ENCODE measurements at regions not wholly inside any gene's neighbourhood (a gene's known extent, or its start where the extent isn't known, plus 50 kb on each side); places are given as distances from the start of the nearest gene placed in this dataset.

DNA sequence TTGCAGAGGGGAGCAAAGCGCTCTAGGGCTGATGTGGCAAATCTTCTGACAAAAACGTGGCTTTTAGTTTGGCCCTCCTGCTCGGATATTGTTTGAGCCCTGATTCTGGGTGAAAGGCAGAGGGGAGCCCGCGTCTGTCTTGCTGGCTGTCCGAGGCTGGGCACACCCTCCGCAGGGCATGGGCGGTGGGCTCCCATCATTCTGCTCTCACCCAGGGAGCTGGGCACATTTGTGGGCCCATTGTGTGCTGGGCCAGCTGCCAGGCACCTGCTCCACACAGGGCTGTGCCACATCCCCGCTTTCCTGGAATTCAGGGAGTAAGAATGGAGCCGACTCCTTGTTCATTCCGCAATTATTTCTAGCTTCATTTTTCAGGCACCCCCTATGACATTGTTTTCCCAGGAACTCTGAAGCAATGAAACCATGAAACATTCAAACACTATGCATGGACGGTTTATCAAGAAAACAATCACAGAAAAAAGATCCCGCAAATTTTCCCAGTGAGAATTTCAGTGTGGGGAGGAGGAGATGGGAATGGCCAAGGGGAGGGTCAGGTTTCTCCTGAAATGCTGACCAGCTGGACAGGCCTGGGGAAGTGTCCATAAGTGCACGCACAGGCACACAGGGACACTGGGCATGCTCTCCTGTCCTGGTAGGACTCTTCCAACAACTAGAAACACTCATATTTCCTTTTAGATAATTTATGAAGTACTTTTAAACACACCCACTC is 341.1 kb downstream of the CXCL12 start:
- TF ChIP-seq, protein P1, sequence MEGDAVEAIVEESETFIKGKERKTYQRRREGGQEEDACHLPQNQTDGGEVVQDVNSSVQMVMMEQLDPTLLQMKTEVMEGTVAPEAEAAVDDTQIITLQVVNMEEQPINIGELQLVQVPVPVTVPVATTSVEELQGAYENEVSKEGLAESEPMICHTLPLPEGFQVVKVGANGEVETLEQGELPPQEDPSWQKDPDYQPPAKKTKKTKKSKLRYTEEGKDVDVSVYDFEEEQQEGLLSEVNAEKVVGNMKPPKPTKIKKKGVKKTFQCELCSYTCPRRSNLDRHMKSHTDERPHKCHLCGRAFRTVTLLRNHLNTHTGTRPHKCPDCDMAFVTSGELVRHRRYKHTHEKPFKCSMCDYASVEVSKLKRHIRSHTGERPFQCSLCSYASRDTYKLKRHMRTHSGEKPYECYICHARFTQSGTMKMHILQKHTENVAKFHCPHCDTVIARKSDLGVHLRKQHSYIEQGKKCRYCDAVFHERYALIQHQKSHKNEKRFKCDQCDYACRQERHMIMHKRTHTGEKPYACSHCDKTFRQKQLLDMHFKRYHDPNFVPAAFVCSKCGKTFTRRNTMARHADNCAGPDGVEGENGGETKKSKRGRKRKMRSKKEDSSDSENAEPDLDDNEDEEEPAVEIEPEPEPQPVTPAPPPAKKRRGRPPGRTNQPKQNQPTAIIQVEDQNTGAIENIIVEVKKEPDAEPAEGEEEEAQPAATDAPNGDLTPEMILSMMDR (IDR thresholded peaks at IDR 0.05), result no peak
- TF ChIP-seq TCF7L2 (IDR thresholded peaks at IDR 0.05; ENCODE audit: low read depth, low read length) (no peak), POLR2AphosphoS5 (IDR thresholded peaks at IDR 0.05; ENCODE audit: low read depth, low read length) (no peak), SIN3A (IDR thresholded peaks at IDR 0.05; ENCODE audit: borderline replicate concordance, insufficient read depth, low read depth, low read length) (no peak)
- TF ChIP-seq, protein P2, sequence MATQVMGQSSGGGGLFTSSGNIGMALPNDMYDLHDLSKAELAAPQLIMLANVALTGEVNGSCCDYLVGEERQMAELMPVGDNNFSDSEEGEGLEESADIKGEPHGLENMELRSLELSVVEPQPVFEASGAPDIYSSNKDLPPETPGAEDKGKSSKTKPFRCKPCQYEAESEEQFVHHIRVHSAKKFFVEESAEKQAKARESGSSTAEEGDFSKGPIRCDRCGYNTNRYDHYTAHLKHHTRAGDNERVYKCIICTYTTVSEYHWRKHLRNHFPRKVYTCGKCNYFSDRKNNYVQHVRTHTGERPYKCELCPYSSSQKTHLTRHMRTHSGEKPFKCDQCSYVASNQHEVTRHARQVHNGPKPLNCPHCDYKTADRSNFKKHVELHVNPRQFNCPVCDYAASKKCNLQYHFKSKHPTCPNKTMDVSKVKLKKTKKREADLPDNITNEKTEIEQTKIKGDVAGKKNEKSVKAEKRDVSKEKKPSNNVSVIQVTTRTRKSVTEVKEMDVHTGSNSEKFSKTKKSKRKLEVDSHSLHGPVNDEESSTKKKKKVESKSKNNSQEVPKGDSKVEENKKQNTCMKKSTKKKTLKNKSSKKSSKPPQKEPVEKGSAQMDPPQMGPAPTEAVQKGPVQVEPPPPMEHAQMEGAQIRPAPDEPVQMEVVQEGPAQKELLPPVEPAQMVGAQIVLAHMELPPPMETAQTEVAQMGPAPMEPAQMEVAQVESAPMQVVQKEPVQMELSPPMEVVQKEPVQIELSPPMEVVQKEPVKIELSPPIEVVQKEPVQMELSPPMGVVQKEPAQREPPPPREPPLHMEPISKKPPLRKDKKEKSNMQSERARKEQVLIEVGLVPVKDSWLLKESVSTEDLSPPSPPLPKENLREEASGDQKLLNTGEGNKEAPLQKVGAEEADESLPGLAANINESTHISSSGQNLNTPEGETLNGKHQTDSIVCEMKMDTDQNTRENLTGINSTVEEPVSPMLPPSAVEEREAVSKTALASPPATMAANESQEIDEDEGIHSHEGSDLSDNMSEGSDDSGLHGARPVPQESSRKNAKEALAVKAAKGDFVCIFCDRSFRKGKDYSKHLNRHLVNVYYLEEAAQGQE (IDR thresholded peaks at IDR 0.05; ENCODE audit: insufficient read depth in 1 of 2, low read depth in 2 of 2, low read length in 1 of 2), result no peak
- POLR2A ChIA-PET, result no interaction called here
- ATAC-seq, result no peak
- Histone ChIP-seq H3K4me1 (ENCODE audit: control insufficient read depth, insufficient read depth, low read length) (no peaks in the 10 kb centered on the region), H3K27me3 (ENCODE audit: control insufficient read depth, insufficient read depth, low read length) (peaks cover 7% of the 10 kb centered on the region), H3K4me3 (ENCODE audit: low read depth in 2 of 2, low read length in 2 of 2) (no peak overlapping the region), H3K9me3 (ENCODE audit: control insufficient read depth, insufficient read depth, low read depth, low read length) (no peaks in the 10 kb centered on the region), H3K27ac (ENCODE audit: low read length) (no peak overlapping the region), H3K36me3 (ENCODE audit: control insufficient read depth, insufficient read depth, low read length) (no peaks in the 10 kb centered on the region)
- no TSS peak for BruUV-seq (replicated peaks)
- intact Hi-C loops (cut with micrococcal nuclease; ENCODE audit: unreplicated experiment), result no loop called here
- DNase-seq (ENCODE audit: low read depth, low spot score), result no peak
- CTCF ChIA-PET, result no interaction called here
- in situ Hi-C loops (cut with HindIII; ENCODE audit: low pct_unique_long_range_greater_than_20kb, low sequenced_read_pairs), result no loop called here

DNA sequence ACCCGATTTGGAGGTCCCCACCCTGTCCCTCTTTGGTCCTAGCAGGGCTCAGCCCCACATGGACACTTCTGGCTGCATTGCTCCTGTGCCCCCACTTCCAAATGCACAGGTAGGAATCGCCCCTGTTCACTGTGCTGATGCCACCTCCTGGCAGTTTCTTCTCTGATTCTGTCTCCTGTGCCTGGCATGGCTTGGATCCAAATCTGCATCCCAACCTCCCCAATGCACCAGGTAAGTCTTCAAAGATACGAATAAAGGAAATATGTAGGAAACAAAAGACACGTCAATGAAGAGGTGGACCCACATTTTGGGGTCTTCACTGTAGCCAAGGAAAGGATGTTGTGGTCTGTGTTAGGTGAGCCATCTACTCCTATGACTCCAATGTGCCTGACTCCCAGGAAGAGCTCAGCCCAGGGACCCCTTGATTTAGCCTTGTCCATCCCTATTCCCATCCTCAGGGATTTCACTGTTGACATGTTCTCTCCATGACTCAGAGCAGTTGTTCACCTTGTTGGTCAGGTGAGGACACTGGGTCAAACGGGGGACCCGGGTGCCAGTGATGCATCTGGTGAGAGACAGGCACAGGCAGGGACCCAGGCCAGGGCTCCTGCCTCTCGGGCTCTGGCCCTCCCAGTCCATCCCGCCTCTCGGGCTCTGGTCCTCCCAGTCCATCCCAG is 341.8 kb downstream of the CXCL12 start:
- Histone ChIP-seq H3K36me3 (ENCODE audit: control insufficient read depth, insufficient read depth, low read length) (no peaks in the 10 kb centered on the region), H3K9me3 (ENCODE audit: control insufficient read depth, insufficient read depth, low read depth, low read length) (no peaks in the 10 kb centered on the region), H3K27me3 (ENCODE audit: control insufficient read depth, insufficient read depth, low read length) (peaks cover 5% of the 10 kb centered on the region), H3K4me3 (ENCODE audit: low read depth in 2 of 2, low read length in 2 of 2) (no peak overlapping the region), H3K27ac (ENCODE audit: low read length) (no peak overlapping the region), H3K4me1 (ENCODE audit: control insufficient read depth, insufficient read depth, low read length) (no peaks in the 10 kb centered on the region)
- POLR2A ChIA-PET, result no interaction called here
- DNase-seq (ENCODE audit: low read depth, low spot score) (no peak), ATAC-seq (no peak)
- in situ Hi-C loops (cut with HindIII; ENCODE audit: low pct_unique_long_range_greater_than_20kb, low sequenced_read_pairs), result no loop called here
- TF ChIP-seq POLR2AphosphoS5 (IDR thresholded peaks at IDR 0.05; ENCODE audit: low read depth, low read length), result no peak
- TF ChIP-seq TCF7L2 (IDR thresholded peaks at IDR 0.05; ENCODE audit: low read depth, low read length), result no peak
- TF ChIP-seq, protein P2 (IDR thresholded peaks at IDR 0.05; ENCODE audit: insufficient read depth in 1 of 2, low read depth in 2 of 2, low read length in 1 of 2), result no peak
- TF ChIP-seq, protein P1 (IDR thresholded peaks at IDR 0.05), result no peak
- TF ChIP-seq SIN3A (IDR thresholded peaks at IDR 0.05; ENCODE audit: borderline replicate concordance, insufficient read depth, low read depth, low read length), result no peak
- CTCF ChIA-PET, result no interaction called here
- intact Hi-C loops (cut with micrococcal nuclease; ENCODE audit: unreplicated experiment), result no loop called here
- no TSS peak for BruUV-seq (replicated peaks)
